COLO668 (cell line): ENCODE measurements at regions not wholly inside any gene's neighbourhood (a gene's known extent, or its start where the extent isn't known, plus 50 kb on each side); places are given as distances from the start of the nearest gene placed in this dataset.
A peak's percentile ranks its signal among the peaks of the same experiment; 100 is the strongest.
"Not testable (repeated sequence)": the region's sequence is repeated elsewhere in the genome, so short reads cannot be mapped to it uniquely, and the experiment has no call there.

ENCODE experiments used
- DNase-seq: peaks from one replicate; lab custom pipeline; 2025; ENCODE audit not compliant: unreplicated experiment; lab: John Stamatoyannopoulos, UW

- peak; percentile 20 for DNase-seq
Measured at GRCh38 chr15:38002883-38003477, 68.5 kb downstream of the TMCO5A start.

- DNase-seq: no peak
Measured at GRCh38 chr15:38004218-38004861, 69.9 kb downstream of the TMCO5A start.

GRCh38 chr15:38005953-38006808 is 71.7 kb downstream of the TMCO5A start:
- DNase-seq: no peak

DNA sequence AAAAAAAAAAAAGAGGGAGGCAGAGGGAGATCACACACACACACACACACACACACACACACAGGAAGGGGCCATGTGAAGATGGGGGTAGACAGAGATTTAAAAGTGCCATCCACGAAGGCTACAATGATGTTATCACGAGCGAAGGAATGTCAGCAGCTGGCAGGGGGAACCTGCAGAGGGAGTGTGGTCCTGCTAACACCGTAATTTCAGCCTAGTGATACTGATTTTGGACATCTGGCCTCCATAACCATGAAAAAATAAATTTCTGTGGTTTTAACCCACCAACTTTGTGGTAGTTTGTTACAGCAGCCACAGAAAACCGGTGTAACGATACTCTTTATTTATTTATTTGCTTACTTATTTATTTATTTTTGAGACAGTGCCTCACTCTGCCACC is 76.0 kb downstream of the TMCO5A start:
- no peak for DNase-seq

GRCh38 chr15:38012894-38013293 is 78.5 kb downstream of the TMCO5A start:
- no peak for DNase-seq

- DNase-seq: no peak
Measured at GRCh38 chr15:38017721-38018120, 83.3 kb downstream of the TMCO5A start.

DNA sequence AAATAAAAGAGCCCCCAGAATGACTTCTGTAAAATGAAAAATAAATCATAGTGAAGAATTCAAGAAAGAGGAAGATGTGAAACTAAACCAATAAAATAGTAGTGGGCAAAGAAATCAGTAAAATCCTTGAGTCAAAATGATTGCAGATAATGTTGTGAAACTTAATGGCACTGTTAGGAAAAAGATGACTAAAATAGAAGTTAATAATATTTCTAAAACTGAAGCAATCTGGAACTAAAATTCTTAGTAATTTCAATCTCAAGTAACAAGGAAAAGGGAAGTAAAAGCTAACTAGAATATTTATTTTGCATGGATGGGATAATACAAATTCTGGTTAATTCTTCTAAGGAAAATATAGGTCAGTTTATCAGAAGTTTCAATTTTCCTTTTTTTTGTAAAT is 84.6 kb downstream of the TMCO5A start:
- no peak for DNase-seq

- no peak for DNase-seq
Measured at GRCh38 chr15:38021259-38021658, 86.8 kb downstream of the TMCO5A start.

DNA sequence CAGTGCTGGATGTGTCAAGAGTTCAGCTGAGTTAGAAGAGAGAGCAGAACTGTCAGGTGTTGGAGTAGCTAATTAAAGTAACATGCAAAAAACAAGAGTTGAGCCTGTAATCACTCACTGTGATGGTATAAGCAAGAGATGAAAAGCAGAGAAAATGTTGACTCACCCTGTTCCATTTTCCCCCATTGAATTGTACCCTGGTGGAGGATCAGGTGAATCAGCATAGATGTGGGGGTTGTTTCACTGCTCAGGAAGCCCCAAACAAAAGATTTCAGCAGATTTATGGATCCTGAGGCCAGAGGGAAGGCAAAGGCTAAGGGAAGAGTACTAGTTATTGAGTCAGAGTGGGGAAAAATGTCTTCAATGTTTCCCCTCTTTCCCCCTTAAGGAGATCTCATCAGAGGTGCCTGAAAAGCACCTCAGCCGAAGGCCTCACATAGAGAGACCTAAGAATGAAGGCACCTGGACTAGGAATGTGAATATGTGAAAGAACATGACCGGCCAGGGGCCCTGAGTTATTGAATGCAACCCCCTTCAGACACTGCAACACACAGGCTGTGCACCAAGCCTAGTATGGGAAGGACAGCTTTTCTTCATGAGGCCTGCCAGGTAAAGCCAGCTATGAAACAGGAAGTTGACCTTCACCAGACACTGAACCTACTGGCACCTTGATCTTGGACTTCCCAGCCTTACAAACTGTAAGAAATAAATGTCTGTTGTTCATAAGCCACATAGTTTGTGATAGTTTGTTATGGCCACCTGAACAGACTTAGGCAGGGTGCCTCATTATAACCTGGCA is 90.1 kb downstream of the TMCO5A start:
- no peak for DNase-seq

GRCh38 chr15:38025656-38026055 is 91.2 kb downstream of the TMCO5A start:
- not testable (repeated sequence) for DNase-seq

DNA sequence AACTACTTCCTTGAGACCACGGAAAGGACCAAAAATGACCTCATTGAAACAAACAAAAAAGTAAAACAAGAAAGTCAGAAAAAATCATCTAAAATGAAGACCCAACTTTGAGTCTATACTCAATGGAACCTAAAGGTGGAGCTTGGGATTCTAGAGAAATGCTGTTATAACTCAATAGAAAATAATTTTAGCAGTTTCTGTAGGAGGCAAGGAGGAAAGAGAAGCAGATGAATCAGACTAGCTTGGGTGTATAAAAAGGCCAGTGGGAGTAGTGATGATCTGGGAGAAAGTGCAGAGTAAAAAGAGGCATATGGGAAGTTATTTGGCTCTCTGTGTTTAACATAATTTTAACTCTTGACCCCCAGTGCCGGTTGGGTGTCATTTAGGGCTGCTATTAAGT is 94.4 kb downstream of the TMCO5A start:
- no peak for DNase-seq

DNA sequence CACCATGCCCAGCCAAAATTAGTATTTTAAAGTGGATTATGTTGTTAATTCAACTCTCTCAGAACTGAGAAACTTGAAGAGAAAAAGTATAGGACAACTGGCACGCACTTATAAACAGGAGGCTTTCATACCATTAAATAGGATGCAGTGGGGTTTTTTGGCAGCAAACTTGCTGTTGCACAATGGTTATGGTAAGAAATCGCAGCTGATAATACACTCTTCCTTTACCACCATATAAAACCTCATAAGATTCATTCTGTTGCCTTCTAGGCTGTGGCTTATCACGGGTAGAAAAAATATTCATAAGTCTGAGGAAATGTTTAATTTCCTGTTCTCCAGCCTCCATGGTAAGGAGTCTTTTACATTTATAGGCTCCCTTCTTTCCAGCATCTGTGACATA is 95.3 kb downstream of the TMCO5A start:
- no peak for DNase-seq

DNA sequence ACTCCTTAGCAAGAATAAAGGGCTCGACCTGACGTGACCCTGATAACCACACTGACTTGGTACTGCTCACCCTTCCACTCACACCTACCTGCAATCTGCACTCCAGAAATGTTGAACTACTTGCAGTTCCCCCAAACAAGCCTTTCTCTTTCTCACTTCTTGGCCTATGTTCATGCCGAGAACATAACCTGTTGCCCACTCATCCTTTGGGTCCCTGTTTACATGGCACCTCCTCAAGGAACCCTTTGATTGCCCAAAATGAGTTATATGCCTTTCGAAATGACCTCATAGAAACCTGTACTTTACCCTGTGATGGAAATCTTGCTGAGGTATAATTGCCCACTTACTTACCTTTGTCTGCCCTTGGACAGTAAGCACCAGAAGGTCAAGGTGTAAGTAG is 96.2 kb downstream of the TMCO5A start:
- no peak for DNase-seq

DNA sequence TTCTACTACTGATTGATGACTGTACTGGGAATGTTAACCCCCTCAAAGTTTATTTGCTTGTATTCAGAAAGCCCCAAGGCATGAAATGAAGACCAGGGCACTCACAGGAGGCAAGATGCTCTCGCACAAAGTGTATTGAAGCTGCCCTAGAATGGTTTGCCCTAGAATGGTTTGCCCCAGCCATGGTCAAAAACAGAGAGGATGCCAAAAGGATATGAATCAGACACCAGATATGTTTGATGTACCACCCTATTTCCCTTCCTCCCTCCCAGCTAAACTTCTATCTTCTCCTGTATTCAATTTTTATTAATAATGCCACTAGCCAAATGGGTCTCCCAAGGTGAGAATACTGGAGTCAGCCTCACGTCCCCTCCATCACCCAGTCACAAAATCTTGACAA is 101.3 kb downstream of the TMCO5A start:
- DNase-seq: no peak

- no peak for DNase-seq
Measured at GRCh38 chr15:38036790-38037338, 102.4 kb downstream of the TMCO5A start.

GRCh38 chr15:38038659-38039442 is 104.4 kb downstream of the TMCO5A start:
- DNase-seq: no peak

DNA sequence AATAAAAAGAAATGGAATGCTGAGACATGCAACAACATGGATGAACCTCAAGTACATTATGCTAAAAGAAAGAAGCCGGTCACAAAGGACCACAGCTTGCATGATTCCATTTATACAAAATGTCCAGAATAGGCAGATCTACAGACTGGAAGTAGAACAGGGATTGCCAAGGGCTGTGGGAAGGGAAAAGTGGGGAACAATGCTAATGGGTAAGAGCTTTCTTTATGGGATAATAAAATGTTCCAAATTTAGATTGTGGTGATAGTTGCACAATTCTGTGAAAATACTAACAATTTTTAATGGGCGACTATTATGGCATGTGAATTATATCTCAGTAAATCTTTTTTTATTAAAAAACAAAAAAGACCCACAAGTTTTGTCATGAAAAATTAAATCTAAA is 106.2 kb downstream of the TMCO5A start:
- no peak for DNase-seq

DNA sequence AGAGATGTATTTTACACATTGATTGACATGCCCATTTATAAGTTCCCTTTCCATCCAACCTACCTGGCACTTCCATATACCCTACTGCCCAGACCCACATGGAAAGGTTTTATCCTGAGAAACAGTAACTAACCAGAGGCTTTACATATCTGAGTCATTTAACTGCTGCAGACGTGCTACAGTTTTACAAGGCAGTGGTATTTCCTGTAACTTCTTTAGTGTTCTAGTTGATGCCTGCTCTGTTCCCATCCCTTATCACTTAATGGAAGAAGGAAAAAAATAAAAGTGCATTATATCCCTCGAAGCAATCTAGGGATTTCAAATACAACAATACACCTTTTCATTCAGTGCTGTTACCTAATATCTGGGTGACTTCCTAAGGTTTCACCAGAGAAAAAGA is 107.1 kb downstream of the TMCO5A start:
- DNase-seq: no peak

GRCh38 chr15:38042211-38042610 is 107.8 kb downstream of the TMCO5A start:
- no peak for DNase-seq

DNA sequence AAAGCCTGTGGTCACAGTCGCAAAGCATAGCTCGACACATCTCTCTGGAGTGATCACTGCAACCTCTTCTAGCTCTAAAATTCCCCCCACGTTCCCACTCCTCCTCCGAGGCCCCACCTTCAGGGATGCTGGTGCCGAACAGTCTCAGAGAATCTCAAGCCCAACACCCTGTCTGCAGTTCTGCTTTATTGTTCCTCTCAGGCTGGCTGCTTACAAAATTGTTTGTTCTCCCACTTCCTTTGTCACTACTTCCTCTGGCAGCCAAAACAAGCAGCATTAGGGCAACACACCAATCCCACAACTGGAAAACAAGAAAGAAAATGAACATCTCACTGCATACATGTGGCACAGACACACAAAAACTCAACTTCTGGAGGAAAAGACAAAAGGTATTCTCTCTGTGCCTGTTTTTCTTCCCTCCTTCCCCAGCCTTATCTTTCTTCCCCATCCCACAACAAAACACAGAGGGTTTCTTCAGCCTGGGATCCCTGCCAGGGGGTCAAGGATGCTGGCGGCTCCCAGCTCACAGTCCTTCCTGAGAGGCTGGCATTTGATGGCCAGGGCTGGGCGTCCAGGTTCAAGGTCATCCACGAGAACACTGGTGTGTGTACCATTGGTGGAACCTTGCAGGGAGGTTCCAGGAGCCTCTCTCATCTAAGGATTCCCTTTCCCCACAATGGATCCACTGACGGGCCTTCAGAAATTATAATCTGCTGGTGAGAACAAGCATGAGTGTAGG is 108.4 kb downstream of the TMCO5A start:
- DNase-seq: no peak
